SKM-1 treated with dmso at 0.1 percent for 144 hours (cell line): ENCODE measurements at regions not wholly inside any gene's neighbourhood (a gene's known extent, or its start where the extent isn't known, plus 50 kb on each side); places are given as distances from the start of the nearest gene placed in this dataset.

Source experiments
- DNase-seq: peaks from one replicate; lab custom pipeline; 2025; ENCODE audit not compliant: unreplicated experiment; lab: John Stamatoyannopoulos, UW

- DNase-seq: no peak
Measured at GRCh38 chr22:49191506-49191980, 636.1 kb downstream of the BRD1 start.

- no peak for DNase-seq
Measured at GRCh38 chr22:49190816-49191505, 636.7 kb downstream of the BRD1 start.

GRCh38 chr22:49189871-49190270 is 637.8 kb downstream of the BRD1 start:
- no peak for DNase-seq

DNA sequence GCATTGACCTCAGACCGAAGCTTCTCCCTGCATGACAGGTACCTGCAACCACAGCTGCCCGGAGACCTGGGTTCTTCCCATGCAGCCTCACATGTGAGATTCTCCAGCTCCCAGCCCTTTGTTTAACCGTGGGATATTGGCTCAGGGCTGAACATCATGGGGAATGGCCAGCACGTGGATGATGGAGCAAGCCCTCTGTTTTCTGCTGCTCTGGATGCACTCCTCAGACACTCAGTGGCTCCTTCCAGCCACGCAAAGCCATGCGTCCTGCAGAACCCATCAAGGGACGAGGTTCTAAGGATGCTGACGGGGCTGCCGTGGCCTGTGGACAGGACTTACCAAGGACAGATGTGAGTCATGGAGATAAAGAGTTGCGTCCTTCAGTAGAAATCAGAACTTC is 639.1 kb downstream of the BRD1 start:
- DNase-seq: no peak

- DNase-seq: no peak
Measured at GRCh38 chr22:49188091-49188490, 639.6 kb downstream of the BRD1 start.

DNA sequence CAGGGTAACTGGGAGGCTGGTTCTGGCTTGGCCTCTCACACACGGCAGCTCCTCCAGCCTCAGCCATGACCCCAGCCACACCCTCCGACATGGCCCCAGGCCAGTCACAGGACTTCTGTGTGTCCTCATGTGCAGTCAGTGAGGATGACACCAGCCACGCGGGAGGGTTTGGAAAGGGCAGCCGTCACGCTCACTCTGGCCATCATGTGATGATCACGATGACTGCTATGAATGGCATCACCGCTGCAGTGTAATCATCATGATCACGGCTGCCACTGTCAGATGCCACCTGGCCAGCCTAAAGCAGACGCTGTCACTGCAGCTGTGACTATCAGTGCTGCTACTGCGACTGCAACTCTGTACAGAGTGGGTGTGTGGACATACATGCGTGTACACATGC is 640.9 kb downstream of the BRD1 start:
- no peak for DNase-seq

DNA sequence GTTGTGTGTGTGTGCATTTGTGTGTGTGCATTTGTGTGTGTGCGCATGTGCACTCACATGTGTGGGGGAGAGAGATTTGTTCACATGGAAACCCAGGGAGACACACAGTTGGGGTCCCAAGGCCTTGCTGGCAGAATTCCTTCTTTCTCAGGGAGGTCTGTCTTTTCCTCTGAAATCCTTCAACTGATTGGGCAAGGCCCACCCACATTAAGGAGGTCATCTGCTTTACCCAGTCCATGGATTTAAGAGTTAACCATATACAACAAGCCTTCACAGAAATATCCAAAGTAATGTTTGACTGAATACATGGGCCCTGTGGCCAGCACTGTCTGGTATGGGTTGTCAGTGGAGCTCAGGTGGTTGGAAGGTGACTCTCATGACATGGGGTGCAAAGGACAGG is 641.4 kb downstream of the BRD1 start:
- no peak for DNase-seq

- DNase-seq: no peak
Measured at GRCh38 chr22:49185312-49185969, 642.2 kb downstream of the BRD1 start.

DNA sequence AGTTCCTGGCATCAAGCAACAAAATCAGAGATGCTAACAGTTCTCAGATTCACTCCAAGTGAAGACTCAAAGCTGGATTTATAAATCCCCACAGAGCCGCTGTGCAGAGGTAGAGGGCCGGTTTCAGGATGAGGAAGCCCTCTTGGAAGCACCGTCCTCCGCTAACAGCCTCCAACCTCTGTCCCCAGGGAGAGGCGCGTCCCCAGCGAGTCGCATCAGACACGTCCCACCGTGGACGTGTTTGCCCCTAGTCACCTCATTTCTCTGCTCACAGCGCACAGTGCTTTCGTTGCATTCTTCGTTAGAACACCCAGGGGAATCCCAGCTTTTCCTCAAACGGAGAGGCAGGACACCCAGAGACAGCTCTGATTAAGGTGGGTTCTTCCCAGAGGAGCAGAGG is 642.9 kb downstream of the BRD1 start:
- DNase-seq: no peak

- no peak for DNase-seq
Measured at GRCh38 chr22:49183826-49184216, 643.9 kb downstream of the BRD1 start.

- DNase-seq: no peak
Measured at GRCh38 chr22:49183208-49183825, 644.4 kb downstream of the BRD1 start.

DNA sequence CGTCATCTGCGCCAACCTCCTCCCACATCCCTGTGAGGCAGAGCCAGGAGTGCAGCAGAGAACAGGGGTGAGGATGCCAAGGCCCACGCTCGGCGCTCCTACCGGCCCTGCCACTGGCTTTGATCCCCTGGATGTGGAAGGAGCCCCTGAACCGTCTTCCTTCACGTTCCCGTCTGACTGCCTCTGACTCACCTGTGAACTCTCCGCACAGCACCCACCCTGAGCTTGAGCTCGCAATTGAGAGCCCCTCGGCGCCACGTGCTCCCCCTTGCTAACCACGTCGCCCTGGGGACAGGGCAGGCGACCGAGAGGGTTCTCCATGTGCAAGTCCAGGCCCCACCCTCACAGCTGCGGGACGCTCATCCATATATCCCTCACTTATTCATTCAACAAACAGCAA is 645.3 kb downstream of the BRD1 start:
- DNase-seq: no peak

DNA sequence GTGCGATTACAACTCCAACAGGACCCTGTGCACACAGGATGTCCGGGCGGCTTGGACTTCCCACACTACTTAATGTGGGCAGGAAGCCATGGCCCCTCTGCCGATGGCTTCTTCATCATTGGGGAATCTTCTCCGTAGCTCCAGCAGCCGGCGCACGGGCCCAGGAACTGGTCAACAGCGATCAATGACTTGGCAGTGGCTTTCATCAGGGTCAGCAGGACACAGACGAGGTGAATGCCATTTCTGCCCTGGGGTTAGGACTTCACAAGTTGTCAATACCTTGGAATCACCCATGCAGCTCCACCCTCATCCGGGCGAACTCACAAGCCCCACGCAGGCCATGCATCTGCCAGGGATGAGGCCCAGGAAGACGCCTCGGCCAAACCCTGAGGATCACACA is 645.7 kb downstream of the BRD1 start:
- no peak for DNase-seq

DNA sequence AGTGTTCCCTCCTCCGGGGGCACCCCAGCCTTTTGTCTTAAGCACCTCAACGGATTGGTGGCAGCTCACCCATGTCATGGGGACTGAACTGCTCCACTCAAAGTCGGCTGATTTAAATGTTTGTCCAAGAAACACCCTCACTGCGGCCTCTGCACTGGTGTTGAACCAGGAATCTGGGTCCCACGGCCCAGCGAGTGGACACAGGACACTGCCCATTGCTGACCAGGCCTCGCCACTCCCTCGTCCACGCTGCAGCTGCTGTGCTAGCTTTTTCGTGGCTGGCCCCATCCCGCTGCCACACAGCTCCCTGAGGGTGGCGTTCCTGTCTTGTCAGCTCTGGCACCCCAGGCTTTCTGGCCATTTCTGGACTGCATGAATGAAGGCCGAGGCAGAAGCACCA is 646.2 kb downstream of the BRD1 start:
- no peak for DNase-seq

DNA sequence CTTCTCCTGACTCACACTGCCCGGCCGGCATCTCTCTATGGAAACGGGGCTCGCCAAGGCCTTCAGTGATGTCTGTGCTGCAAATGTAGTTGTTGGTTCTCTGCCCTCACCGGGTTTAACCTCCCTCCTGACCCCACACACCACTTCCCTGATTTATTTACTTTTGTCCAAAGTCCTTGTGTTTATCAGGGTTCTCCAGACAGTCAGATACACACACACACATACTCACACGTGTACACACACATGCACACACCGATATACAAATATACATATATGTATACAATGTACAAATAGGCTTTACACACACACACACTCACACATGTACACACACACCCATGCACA is 647.0 kb downstream of the BRD1 start:
- no peak for DNase-seq

GRCh38 chr22:49179886-49180682 is 647.6 kb downstream of the BRD1 start:
- no peak for DNase-seq

DNA sequence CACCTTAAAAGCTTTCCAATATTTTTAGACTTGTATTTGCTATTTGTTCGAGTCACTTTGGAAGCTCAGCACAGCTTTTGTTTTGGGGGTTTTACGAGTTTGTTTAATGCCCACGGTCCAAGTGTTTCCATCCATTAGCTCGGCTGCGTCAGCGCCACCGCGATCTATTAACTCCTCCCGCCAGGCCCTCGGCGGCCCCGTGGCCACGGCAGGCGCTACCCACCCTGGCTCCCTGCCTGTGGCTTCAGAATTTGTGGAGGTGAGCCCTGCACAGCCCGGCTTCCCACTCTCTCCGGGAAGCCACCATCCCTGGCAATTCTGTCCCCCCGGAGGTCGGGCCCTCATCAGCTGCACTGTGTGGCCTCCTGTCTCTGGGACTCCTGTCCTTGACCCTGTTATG is 648.5 kb downstream of the BRD1 start:
- DNase-seq: no peak

- no peak for DNase-seq
Measured at GRCh38 chr22:49178246-49179005, 649.2 kb downstream of the BRD1 start.

GRCh38 chr22:49177666-49178065 is 650.0 kb downstream of the BRD1 start:
- DNase-seq: no peak

DNA sequence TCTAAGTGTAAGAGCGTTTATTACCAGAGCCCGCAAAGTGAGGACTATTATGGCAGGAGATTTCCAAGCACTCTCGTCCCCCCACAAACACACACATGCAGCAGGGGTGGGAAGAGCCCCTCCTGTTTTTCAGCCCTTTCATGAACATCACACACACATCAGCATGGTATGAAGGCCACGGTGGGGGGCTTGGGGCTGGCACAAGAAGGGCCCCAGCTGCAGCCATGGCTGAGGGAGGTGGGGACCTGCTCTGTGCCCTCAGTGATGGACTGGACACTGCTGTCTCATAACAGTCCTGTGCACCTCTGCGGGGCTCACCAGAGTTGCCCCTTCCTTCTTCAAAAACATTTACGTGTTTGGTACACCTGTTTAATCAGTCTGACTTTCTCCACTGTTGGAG is 650.7 kb downstream of the BRD1 start:
- no peak for DNase-seq

DNA sequence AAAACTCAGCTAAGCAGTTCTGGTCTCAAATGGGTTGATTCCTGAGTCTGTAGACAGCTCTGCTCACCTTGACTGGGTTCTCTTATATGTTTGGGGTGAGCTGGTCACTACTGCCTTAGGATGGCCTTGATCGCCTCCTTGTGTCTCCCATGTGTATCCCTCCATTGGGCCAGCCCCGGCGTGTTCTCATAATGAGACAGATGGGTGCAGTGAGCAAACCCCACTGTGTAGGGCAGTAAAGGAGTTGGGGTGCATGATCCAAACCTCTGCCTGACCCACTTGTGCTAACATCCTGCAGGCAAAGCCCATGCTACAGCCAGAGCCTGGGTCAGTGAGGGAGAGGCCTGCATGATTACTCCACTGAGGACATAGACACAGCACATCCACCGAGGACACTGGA is 657.6 kb downstream of the BRD1 start:
- no peak for DNase-seq
